WI38 (cell line): ENCODE measurements at regions not wholly inside any gene's neighbourhood (a gene's known extent, or its start where the extent isn't known, plus 50 kb on each side); places are given as distances from the start of the nearest gene placed in this dataset.

ENCODE experiments used
- H3K4me3 ChIP-seq: 2 replicates; pipeline ENCODE4 v1.5.1; 2011; ENCODE audit warnings: low read depth, mild to moderate bottlenecking, control low read depth, low read length
- CTCF ChIP-seq: IDR thresholded peaks from 2 replicates; pipeline ENCODE4 v1.5.1; 2012; ENCODE audit warnings: low read depth, mild to moderate bottlenecking, control low read depth, low read length

GRCh38 chr1:81678779-81679178 is 122.0 kb upstream of the ADGRL2 start:
- no peak overlapping the region for H3K4me3 ChIP-seq
- no peak for TF ChIP-seq CTCF

GRCh38 chr1:81672766-81673165 is 128.0 kb upstream of the ADGRL2 start:
- TF ChIP-seq CTCF, result no peak
- no peak overlapping the region for H3K4me3 ChIP-seq

GRCh38 chr1:81671038-81671437 is 129.7 kb upstream of the ADGRL2 start:
- no peak for TF ChIP-seq CTCF
- H3K4me3 ChIP-seq, result no peak overlapping the region

- TF ChIP-seq CTCF, result no peak
- no peak overlapping the region for H3K4me3 ChIP-seq
Observed at GRCh38 chr1:81670286-81670685, 130.4 kb upstream of the ADGRL2 start.

GRCh38 chr1:81666586-81666985 is 134.1 kb upstream of the ADGRL2 start:
- TF ChIP-seq CTCF, result no peak
- H3K4me3 ChIP-seq, result no peak overlapping the region

GRCh38 chr1:81664341-81664740 is 136.4 kb upstream of the ADGRL2 start:
- H3K4me3 ChIP-seq, result no peak overlapping the region
- no peak for TF ChIP-seq CTCF

- H3K4me3 ChIP-seq, result no peak overlapping the region
- no peak for TF ChIP-seq CTCF
Observed at GRCh38 chr1:81662913-81663526, 137.7 kb upstream of the ADGRL2 start.
